GM23338 (cell line): ENCODE measurements at regions not wholly inside any gene's neighbourhood (a gene's known extent, or its start where the extent isn't known, plus 50 kb on each side); places are given as distances from the start of the nearest gene placed in this dataset.

ENCODE experiments used
- EZH2 ChIP-seq: fragments of 200-600 bp; sonication (generic); IDR thresholded peaks from one replicate; pipeline ENCODE4 v1.8.0; 2017; ENCODE audit warnings: antibody characterized with exemption, mild to moderate bottlenecking, low read depth; ENCODE audit not compliant: unreplicated experiment
- EZH2phosphoT487 ChIP-seq: fragments of 200-600 bp; sonication (generic); IDR thresholded peaks from one replicate; pipeline ENCODE4 v1.8.1; 2018; ENCODE audit warnings: antibody characterized with exemption; ENCODE audit not compliant: unreplicated experiment
- JUNB ChIP-seq: IDR thresholded peaks from one replicate; pipeline ENCODE4 v1.6.1; 2016; ENCODE audit warnings: antibody characterized with exemption; ENCODE audit not compliant: unreplicated experiment
- POLR2AphosphoS5 ChIP-seq: IDR thresholded peaks from 2 replicates; pipeline ENCODE4 v1.6.1; 2016; ENCODE audit warnings: antibody characterized with exemption, low read depth
- ZNF331 ChIP-seq: fragments of 250-450 bp; sonication (Bioruptor Pico); IDR thresholded peaks from 2 replicates; pipeline ENCODE4 v1.5.0; 2020; ENCODE audit warnings: low read depth, mild to moderate bottlenecking, moderate library complexity
- TF ChIP-seq, protein P1 (sequence below), 2 experiments: fragments of 200-600 bp in 1 of 2; sonication (generic) in 1 of 2; conservative IDR thresholded peaks; 2 replicates each; pipeline versions ENCODE4 v1.5.1 to v1.6.1; 2016 to 2017; ENCODE audit warnings: antibody characterized with exemption in 2 of 2, low read depth in 2 of 2, mild to moderate bottlenecking in 2 of 2, moderate library complexity in 1 of 2
- TF ChIP-seq, protein P2 (sequence below): IDR thresholded peaks from one replicate; pipeline ENCODE4 v1.6.1; 2018; ENCODE audit warnings: antibody characterized with exemption; ENCODE audit not compliant: unreplicated experiment

DNA sequence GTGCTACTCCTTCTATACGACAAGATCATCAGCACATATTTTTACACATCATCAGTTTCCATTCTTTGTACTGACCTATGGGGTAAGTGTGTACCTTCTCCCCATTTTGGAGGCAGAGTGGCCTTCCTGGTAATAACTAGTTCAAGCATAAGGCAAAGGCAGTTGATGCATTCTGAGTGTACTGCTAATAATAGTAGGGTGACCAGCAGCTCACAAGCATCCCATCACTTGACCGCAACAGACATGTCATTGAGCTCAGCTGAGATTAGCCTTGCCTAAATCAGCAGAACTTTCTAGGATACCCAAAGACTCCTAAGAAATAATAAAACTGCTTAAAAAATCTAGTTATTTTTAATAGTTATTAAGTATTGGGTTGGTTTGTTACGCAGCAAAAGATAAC lies 329.8 kb upstream of the FRG2C start:
- TF ChIP-seq, protein P1, sequence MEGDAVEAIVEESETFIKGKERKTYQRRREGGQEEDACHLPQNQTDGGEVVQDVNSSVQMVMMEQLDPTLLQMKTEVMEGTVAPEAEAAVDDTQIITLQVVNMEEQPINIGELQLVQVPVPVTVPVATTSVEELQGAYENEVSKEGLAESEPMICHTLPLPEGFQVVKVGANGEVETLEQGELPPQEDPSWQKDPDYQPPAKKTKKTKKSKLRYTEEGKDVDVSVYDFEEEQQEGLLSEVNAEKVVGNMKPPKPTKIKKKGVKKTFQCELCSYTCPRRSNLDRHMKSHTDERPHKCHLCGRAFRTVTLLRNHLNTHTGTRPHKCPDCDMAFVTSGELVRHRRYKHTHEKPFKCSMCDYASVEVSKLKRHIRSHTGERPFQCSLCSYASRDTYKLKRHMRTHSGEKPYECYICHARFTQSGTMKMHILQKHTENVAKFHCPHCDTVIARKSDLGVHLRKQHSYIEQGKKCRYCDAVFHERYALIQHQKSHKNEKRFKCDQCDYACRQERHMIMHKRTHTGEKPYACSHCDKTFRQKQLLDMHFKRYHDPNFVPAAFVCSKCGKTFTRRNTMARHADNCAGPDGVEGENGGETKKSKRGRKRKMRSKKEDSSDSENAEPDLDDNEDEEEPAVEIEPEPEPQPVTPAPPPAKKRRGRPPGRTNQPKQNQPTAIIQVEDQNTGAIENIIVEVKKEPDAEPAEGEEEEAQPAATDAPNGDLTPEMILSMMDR (conservative IDR thresholded peaks at IDR 0.05; ENCODE audit: low read depth in 2 of 2), result no peak
- TF ChIP-seq JUNB (no peak), POLR2AphosphoS5 (no peak), EZH2phosphoT487 (no peak), ZNF331 (CRISPR knock-in tag) (no peak), EZH2 (no peak)
- TF ChIP-seq, protein P2, sequence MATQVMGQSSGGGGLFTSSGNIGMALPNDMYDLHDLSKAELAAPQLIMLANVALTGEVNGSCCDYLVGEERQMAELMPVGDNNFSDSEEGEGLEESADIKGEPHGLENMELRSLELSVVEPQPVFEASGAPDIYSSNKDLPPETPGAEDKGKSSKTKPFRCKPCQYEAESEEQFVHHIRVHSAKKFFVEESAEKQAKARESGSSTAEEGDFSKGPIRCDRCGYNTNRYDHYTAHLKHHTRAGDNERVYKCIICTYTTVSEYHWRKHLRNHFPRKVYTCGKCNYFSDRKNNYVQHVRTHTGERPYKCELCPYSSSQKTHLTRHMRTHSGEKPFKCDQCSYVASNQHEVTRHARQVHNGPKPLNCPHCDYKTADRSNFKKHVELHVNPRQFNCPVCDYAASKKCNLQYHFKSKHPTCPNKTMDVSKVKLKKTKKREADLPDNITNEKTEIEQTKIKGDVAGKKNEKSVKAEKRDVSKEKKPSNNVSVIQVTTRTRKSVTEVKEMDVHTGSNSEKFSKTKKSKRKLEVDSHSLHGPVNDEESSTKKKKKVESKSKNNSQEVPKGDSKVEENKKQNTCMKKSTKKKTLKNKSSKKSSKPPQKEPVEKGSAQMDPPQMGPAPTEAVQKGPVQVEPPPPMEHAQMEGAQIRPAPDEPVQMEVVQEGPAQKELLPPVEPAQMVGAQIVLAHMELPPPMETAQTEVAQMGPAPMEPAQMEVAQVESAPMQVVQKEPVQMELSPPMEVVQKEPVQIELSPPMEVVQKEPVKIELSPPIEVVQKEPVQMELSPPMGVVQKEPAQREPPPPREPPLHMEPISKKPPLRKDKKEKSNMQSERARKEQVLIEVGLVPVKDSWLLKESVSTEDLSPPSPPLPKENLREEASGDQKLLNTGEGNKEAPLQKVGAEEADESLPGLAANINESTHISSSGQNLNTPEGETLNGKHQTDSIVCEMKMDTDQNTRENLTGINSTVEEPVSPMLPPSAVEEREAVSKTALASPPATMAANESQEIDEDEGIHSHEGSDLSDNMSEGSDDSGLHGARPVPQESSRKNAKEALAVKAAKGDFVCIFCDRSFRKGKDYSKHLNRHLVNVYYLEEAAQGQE, result no peak
